H1 (cell line): ENCODE measurements at regions not wholly inside any gene's neighbourhood (a gene's known extent, or its start where the extent isn't known, plus 50 kb on each side); places are given as distances from the start of the nearest gene placed in this dataset.

Experiments
- EZH2 ChIP-seq: fragments of 200-600 bp; sonication (generic); IDR thresholded peaks from 2 replicates; pipeline ENCODE4 v1.7.1; 2012; ENCODE audit warnings: low read depth, mild to moderate bottlenecking, moderate library complexity, low read length, inconsistent platforms; ENCODE audit not compliant: severe bottlenecking
- JUN ChIP-seq: IDR thresholded peaks from 2 replicates; pipeline ENCODE4 v1.6.1; 2011; ENCODE audit warnings: low read depth, mild to moderate bottlenecking, improper control_type of control experiment, low read length
- POLR2A ChIP-seq, 2 experiments: IDR thresholded peaks; 1 replicate in 1 of 2; 2 replicates in 1 of 2; pipeline ENCODE4 v1.6.1; 2011; ENCODE audit warnings: low read depth in 2 of 2, low read length in 2 of 2, mild to moderate bottlenecking in 2 of 2; ENCODE audit errors: control extremely low read depth in 1 of 2
- SRF ChIP-seq: IDR thresholded peaks from 2 replicates; pipeline ENCODE4 v1.6.1; 2011; ENCODE audit warnings: mild to moderate bottlenecking, low read depth, low read length, moderate library complexity
- TAF1 ChIP-seq: IDR thresholded peaks from 2 replicates; pipeline ENCODE4 v1.6.1; 2011; ENCODE audit warnings: mild to moderate bottlenecking, low read depth, low read length
- ZNF274 ChIP-seq: IDR thresholded peaks from 2 replicates; pipeline ENCODE4 v1.7.0; 2012; ENCODE audit warnings: low read length, borderline replicate concordance; ENCODE audit errors: extremely low read depth

DNA sequence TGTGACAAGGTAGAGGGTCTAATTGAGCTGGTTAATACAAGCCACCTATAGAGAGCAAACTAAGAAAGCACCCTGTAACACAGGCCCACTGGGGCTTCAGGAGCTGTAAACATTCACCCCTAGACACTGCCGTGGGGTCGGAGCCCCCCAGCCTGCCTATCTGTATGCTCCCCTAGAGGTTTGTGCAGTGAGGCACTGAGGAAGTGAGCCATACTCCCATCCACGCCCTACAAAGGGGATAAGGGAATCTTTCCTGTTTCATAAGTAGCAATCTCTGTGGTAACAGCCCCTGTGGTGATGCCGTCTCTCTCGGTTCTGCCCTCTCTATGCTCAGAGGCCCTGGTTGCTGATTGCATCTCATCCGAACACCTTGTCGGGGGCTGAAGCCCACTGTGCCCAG lies 94.2 kb upstream of the GJB6 start (continued):
- TF ChIP-seq ZNF274 (no peak), TAF1 (no peak), JUN (no peak), EZH2 (no peak), POLR2A (IDR thresholded peaks at IDR 0.05; ENCODE audit: control extremely low read depth in 1 of 2, low read depth in 2 of 2, low read length in 2 of 2) (no peak), SRF (no peak)
